ENCODE measurements at regions not wholly inside any gene's neighbourhood (a gene's known extent, or its start where the extent isn't known, plus 50 kb on each side); places are given as distances from the start of the nearest gene placed in this dataset.

- no peak for TF ChIP-seq EZH2phosphoT487 (IDR thresholded peaks at IDR 0.05; ENCODE audit: insufficient read depth, low read depth)
- TF ChIP-seq EZH2 (IDR thresholded peaks at IDR 0.05; ENCODE audit: insufficient read depth, poor library complexity, severe bottlenecking), result no peak
These were observed 362.3 kb upstream of the RUNX1 start for GRCh38 chr21:35411434-35411833.
